Activated naive CD4-positive, alpha-beta T cell treated with anti-CD3 and anti-CD28 coated beads, Interleukin-2, amount 50 U/mL, for 16 hours (primary cell): ENCODE measurements at regions not wholly inside any gene's neighbourhood (a gene's known extent, or its start where the extent isn't known, plus 50 kb on each side); places are given as distances from the start of the nearest gene placed in this dataset.

ENCODE experiments used
- DNase-seq: peaks from one replicate; pipeline ENCODE4 v3.0.0-alpha.2; 2020

GRCh38 chr22:22825213-22825593 lies 62.4 kb upstream of the IGLL5 start:
- no peak for DNase-seq

GRCh38 chr22:22827187-22827939 lies 60.3 kb upstream of the IGLL5 start:
- DNase-seq: no peak

GRCh38 chr22:22830193-22830592 lies 57.4 kb upstream of the IGLL5 start:
- no peak for DNase-seq

GRCh38 chr22:22830957-22831688 lies 56.5 kb upstream of the IGLL5 start:
- DNase-seq: no peak

DNA sequence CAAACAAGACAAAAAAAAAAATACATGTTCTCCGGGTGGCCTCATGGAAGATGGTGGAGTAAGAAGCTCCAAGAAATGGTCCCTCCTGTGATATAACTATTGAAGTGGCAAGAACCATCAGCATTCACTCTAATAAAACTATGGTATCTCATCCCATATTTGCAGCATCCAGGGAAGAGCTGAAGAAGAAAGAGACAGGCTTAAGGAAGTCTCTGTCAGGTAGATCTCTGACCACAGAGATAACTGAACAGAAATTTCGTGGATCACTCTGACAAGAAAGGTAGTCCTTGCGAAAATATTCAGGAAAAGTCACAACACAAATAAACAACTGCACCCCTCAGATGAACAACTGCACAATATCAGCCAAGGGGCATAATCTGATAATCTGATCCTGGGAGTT lies 54.6 kb upstream of the IGLL5 start:
- no peak for DNase-seq

DNA sequence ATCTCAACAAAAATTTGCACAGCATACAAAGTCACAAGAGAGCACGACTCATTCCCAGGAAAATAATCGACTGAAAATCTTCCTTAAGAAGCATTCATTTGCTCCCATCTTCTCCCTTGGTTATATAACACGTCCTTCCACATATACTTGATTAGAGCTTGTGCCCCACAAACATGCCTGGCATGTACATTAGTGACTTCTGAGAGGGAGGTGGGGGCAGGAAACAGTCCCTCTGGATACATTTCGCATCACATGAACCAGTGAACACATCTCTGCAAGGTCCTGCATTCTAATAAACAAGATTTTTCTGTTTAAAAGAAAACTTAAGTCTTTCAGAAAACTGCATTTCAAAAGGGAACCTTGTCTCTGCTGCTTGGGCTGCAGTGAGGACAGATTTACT lies 54.1 kb upstream of the IGLL5 start:
- no peak for DNase-seq

DNA sequence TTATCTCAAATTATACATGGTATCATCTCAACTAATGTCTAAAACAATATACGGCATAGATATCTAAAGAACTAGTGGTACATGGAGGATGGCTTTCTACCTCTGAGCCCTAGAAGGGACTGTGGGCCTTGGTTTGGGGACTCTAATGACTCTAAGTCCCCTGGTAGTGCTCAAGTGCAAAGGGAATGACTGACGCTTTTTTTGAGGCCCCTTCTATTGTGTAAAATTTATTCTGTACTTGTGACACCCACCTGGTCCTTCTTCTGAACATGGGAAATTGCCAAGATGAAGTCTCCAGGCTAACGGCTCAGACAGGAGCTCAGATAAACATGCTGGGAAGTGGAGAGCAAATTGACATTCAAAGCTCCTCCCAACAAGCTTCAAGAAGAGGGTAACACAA lies 53.4 kb upstream of the IGLL5 start:
- DNase-seq: no peak

DNA sequence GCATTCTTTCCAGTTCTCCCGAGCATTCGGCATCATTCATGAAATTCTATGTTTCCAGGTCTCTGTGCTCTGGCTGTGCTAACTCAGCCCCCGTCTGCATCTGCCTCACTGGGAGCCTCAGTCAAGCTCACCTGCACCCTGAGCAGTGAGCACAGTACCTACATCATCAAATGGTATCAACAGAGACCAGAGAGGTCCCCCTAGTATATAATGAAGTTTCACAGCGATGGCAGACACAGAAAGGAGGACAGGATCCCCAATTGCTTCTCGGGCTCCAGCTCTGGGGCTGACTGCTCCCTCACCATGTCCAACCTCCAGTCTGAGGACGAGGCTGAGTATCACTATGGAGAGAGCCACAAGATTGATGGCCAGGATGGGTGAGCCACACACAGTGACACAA lies 52.8 kb upstream of the IGLL5 start:
- no peak for DNase-seq

DNA sequence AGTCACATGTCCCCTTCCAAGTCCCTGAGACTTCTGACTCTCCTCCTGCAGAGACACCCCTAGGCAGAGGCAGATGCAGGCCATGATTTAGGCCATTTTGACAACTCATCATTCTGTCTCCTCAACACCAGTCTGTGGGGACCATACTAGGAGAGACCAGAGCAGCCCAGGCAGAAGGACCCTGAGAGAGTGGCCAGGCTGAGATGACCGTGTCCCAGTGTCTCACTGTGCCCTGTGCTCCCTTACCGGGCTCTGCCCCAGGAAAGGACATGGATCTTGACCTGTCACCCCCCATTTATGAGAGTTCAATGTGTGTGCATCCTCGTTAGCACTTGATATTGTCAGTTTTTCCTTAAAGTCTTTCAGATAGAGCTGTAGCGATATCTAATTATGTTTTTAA lies 52.4 kb upstream of the IGLL5 start:
- no peak for DNase-seq

- DNase-seq: no peak
These were observed 51.8 kb upstream of the IGLL5 start for GRCh38 chr22:22835771-22836291.

DNA sequence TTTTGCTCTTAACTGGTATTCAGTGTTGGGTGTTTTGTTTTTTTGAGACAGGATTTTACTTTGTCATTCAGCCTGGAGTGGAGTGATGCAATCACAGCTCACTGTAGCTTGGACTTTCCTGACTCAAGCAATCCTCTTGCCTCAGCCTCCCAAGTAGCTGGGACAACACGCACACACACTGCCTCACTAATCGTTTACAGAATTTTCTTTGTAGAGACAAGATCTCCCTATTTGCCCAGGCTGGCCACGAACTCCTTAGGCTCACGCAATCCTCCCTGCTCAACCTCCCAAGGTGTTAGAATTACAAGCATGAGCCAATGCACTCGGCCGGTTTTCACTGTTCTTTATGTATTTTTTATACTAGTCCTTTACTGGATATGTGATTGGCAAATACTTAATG lies 51.0 kb upstream of the IGLL5 start:
- DNase-seq: no peak
